Naive B cell (primary cell): ENCODE measurements at regions not wholly inside any gene's neighbourhood (a gene's known extent, or its start where the extent isn't known, plus 50 kb on each side); places are given as distances from the start of the nearest gene placed in this dataset.
"Not testable (repeated sequence)": the region's sequence is repeated elsewhere in the genome, so short reads cannot be mapped to it uniquely, and the experiment has no call there.

Experiments used
- ATAC-seq, 2 donors: fragments of 150-1000 bp; cut with Tn5 transposase; 2 replicates each; pipeline ENCODE4 v1.10.0; 2021; ENCODE audit warnings: low read depth in 2 of 2, mild to moderate bottlenecking in 2 of 2, moderate library complexity in 2 of 2
- DNase-seq: peaks from one replicate; pipeline ENCODE4 v3.0.0; 2022
- H3K27ac Mint-ChIP-seq, 6 donors: one replicate each; pipeline ENCODE4 v1.8.0; 2020 to 2022; ENCODE audit warnings: mild to moderate bottlenecking in 6 of 6, mixed read lengths in 6 of 6, moderate library complexity in 5 of 6, inconsistent platforms in 2 of 6
- H3K27me3 Mint-ChIP-seq, 3 donors: one replicate each; pipeline ENCODE4 v1.8.0; 2021 to 2022; ENCODE audit warnings: mixed read lengths in 3 of 3, mild to moderate bottlenecking in 1 of 3
- H3K36me3 Mint-ChIP-seq, 2 donors: one replicate each; pipeline ENCODE4 v1.8.0; 2020 to 2022; ENCODE audit warnings: mixed read lengths in 2 of 2, inconsistent platforms in 1 of 2, mild to moderate bottlenecking in 1 of 2
- H3K4me1 Mint-ChIP-seq, 3 donors: one replicate each; pipeline ENCODE4 v1.8.0; 2020 to 2022; ENCODE audit warnings: mixed read lengths in 3 of 3, inconsistent platforms in 1 of 3, mild to moderate bottlenecking in 1 of 3, moderate library complexity in 1 of 3
- H3K4me3 Mint-ChIP-seq, 8 donors: one replicate each; pipeline ENCODE4 v1.8.0; 2020 to 2022; ENCODE audit warnings: mild to moderate bottlenecking in 8 of 8, mixed read lengths in 8 of 8, moderate library complexity in 8 of 8, inconsistent platforms in 2 of 8
- H3K9me3 Mint-ChIP-seq, 7 donors: one replicate each; pipeline ENCODE4 v1.8.0; 2020 to 2022; ENCODE audit warnings: mixed read lengths in 7 of 7, mild to moderate bottlenecking in 5 of 7, inconsistent platforms in 2 of 7, moderate library complexity in 1 of 7

DNA sequence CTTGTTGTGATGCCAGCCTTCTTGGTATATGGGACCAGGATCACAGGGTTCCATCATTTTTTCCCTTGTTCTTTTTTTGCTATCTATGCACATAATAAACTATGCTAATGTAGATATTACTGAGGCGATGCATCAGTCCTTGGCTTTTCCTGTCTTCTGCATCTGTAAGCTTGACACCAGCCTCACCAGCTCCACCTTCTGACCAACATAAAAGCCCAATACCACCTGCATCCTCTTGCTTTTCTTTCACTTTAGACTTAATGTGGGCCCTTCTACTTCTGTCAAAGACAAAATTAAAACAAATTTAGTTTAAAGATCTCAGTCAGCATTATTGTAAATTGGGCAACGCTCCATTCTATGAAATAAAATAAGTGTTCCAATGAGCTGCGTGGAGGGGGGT is 1718.8 kb upstream of the PCDH10 start:
- Mint-ChIP-seq H3K4me3 (no peak overlapping the region), H3K27ac (no peak overlapping the region), H3K36me3 (no peaks in the 10 kb centered on the region), H3K9me3 (peaks cover 0 to 14% (median 9%) of the 10 kb centered on the region in 7 donors), H3K4me1 (no peaks in the 10 kb centered on the region), H3K27me3 (no peaks in the 10 kb centered on the region)
- no peak for ATAC-seq
- DNase-seq, result no peak

DNA sequence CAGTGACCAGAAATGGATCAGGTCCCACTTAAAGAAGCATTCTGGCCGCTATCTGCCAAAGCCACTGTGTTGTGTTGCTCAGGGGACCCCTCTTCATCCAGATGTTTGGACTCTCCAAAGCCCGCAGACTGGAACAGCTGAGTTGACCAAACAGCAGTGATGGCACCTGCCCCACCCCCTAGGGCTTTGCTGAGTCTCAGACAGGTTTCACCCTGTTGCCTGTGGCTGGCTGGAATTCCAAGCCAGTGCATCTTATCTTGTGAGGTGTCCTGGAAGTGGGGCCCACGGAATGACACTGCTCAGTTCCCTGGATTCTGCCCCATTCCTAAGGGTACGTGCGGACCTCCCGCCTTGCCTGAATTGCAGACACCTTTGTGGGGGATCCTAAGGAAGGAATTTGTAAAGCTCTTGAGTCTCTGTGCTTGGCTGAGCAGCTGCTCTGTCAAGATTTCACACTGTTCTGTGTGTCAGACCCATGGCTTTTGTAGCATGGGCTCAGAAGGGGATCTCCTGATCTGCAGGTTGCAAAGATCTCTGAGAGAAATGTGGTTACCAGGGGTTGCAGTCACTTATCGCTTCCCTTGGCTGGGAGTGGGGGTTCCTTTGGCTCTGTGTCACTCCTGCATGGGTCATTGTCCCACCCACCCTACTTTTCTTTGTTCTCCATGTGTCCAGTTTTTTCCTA is 1707.9 kb upstream of the PCDH10 start:
- no peak overlapping the region for H3K27ac Mint-ChIP-seq
- no peak for DNase-seq
- no peak overlapping the region for H3K4me3 Mint-ChIP-seq
- no peak for ATAC-seq
- no peaks in the 10 kb centered on the region for H3K4me1 Mint-ChIP-seq
- H3K9me3 Mint-ChIP-seq, result peaks cover 3 to 14% (median 10%) of the 10 kb centered on the region in 7 donors
- H3K27me3 Mint-ChIP-seq, result no peaks in the 10 kb centered on the region
- no peaks in the 10 kb centered on the region for H3K36me3 Mint-ChIP-seq

DNA sequence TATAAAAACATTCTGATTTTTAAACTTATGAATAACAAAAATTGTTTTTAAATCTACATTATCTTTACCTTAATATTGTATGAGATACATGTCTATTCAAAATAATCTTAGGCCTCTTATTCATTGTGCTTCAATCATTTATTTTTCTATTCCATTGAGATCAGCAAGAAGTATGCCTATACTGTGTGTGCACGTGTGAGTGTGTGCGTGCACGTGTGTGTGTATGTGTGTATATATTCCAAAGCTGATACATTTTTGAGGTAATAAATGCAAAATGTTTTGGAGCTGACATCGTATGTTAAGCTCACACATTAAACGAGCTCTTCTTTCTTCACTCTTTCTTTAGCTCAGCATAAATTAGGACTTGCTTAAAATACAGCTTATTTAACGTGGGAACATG is 1701.2 kb upstream of the PCDH10 start:
- Mint-ChIP-seq H3K27me3 (no peaks in the 10 kb centered on the region), H3K9me3 (peaks cover 0 to 4% (median 0%) of the 10 kb centered on the region in 7 donors), H3K4me1 (no peaks in the 10 kb centered on the region), H3K4me3 (no peak overlapping the region), H3K27ac (no peak overlapping the region), H3K36me3 (no peaks in the 10 kb centered on the region)
- DNase-seq (no peak), ATAC-seq (no peak)

DNA sequence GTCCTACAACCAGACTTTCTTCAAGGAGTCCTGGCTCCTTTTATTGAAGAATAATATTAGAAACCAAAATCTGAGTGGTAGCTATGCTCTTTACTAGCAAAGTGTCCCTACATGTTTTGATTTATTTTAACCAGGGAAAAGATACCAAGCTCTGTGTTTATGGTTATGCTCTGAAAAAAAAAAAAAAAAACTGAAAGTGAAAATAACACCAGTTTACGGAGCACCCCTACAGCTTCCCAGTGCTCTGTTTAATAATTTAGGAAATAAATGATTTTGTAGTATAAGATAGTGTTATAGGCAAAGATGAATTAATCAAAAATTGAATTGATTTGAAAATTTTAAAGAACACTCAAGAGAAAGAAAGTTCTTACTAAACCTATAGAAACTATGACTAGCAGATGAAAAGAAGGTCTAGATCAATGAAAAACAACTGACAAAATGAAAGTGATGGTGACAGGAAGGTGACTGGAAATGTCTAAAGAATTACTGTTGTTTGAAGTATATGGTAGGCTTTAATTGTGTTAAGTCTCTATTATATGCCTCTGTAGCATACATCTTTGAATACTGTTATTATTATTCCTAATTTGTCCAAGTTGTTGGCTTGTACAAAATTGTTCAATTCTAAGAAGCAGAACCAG is 1698.4 kb upstream of the PCDH10 start:
- Mint-ChIP-seq H3K27ac (no peak overlapping the region), H3K4me1 (no peaks in the 10 kb centered on the region), H3K4me3 (no peak overlapping the region), H3K36me3 (no peaks in the 10 kb centered on the region), H3K9me3 (peaks cover 0 to 8% (median 3%) of the 10 kb centered on the region in 7 donors), H3K27me3 (no peaks in the 10 kb centered on the region)
- no peak for ATAC-seq
- DNase-seq, result no peak

DNA sequence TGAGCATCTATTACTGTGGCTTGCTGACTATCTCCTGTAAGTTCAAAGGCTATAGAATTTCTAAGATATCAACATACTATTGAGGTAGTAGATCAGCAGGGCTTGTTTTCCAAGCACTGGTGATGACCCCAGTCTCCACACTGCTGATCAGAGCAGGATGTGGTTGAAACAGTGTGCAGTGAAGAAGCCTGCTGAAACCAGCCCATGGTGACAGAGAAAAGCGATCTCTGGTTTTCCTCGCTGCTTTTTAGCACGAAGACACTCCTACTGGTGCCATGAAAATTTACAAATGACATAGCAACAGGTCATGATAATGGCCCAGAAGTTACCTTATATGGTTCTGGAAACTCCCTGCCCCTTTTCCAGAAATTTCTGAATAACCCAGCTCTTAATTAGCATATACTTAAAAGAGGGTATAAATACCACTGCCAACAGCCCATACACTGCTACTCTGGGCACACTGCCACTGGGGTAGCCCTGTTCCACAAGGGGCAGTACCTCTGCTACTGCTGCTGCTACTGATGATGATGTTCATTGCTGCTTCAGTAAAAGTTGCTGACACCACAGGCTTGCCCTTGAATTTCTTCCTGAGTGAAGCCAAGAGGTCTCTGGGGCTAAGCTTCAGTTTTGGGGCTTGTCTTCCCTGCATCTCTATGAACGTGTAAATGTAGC is 1689.5 kb upstream of the PCDH10 start:
- ATAC-seq (no peak), DNase-seq (no peak)
- Mint-ChIP-seq H3K27me3 (no peaks in the 10 kb centered on the region), H3K9me3 (peaks cover 0 to 9% (median 4%) of the 10 kb centered on the region in 7 donors), H3K4me3 (no peak overlapping the region), H3K27ac (no peak overlapping the region), H3K36me3 (no peaks in the 10 kb centered on the region), H3K4me1 (no peaks in the 10 kb centered on the region)

DNA sequence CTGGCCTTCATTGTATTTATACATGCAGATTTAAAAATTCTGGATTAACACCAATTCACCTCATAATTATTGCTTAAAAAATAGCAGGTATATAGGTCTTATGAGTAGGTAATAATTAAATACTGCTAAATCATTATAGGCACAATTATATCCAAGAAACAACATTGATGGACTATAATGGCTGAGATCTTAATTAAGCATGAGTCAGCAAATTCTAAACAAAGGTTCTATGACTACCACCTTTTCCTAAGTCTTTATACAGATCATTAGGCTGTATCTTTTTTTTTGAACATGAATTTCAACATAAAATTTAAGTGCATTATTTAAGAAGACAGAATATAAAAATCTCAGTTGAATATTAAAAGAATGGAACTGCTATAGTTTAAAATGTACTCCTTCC is 1678.7 kb upstream of the PCDH10 start:
- H3K4me3 Mint-ChIP-seq, result no peak overlapping the region
- H3K27me3 Mint-ChIP-seq, result no peaks in the 10 kb centered on the region
- peaks cover 0 to 12% (median 6%) of the 10 kb centered on the region in 7 donors for H3K9me3 Mint-ChIP-seq
- no peaks in the 10 kb centered on the region for H3K4me1 Mint-ChIP-seq
- DNase-seq, result no peak
- no peak for ATAC-seq
- no peaks in the 10 kb centered on the region for H3K36me3 Mint-ChIP-seq
- no peak overlapping the region for H3K27ac Mint-ChIP-seq

DNA sequence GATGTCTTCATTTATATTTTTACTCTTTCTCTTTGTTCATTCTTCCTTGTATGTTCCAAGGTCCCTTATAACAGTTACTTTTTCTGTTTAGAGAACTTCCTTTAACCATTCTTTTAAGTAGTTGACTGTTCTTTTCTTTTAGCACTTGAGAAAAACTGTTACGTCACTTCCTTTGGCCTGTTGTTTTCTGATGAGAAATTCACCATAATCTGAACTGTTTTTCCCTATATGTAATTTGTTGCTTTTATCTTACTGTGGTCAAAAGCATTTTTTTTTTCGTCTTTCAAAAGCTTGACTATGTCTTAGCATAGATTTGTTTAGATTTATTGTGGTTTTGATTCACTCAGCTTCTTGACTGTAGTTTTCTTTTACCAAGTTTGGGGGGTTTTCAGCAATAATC is 1660.3 kb upstream of the PCDH10 start:
- no peak for ATAC-seq
- H3K4me1 Mint-ChIP-seq, result no peaks in the 10 kb centered on the region
- peaks cover 0 to 1% (median 0%) of the 10 kb centered on the region in 7 donors for H3K9me3 Mint-ChIP-seq
- H3K36me3 Mint-ChIP-seq, result no peaks in the 10 kb centered on the region
- H3K27me3 Mint-ChIP-seq, result no peaks in the 10 kb centered on the region
- H3K4me3 Mint-ChIP-seq, result no peak overlapping the region
- H3K27ac Mint-ChIP-seq, result no peak overlapping the region
- DNase-seq, result no peak

DNA sequence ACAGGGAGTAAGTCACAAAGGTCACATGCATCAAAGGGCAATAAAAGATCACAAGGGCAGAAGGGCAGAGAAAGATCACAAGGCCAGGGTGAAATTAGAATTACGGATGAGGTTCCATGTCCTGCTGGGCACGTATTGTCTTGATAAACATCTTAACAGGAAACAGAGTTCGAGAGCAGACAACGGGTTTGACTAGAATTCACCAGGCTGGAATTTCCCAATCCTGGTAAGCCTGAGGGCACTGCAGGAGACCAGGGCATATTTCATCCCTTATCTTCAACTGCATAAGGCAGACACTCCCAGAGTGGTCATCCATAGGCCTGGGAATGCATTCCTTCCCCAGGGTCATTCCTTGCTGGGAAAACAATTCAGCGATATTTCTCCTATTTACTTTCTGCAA is 1652.9 kb upstream of the PCDH10 start:
- not testable (repeated sequence) for H3K4me1 Mint-ChIP-seq, ATAC-seq, DNase-seq, H3K4me3 Mint-ChIP-seq, H3K27me3 Mint-ChIP-seq, H3K9me3 Mint-ChIP-seq, H3K27ac Mint-ChIP-seq, H3K36me3 Mint-ChIP-seq

DNA sequence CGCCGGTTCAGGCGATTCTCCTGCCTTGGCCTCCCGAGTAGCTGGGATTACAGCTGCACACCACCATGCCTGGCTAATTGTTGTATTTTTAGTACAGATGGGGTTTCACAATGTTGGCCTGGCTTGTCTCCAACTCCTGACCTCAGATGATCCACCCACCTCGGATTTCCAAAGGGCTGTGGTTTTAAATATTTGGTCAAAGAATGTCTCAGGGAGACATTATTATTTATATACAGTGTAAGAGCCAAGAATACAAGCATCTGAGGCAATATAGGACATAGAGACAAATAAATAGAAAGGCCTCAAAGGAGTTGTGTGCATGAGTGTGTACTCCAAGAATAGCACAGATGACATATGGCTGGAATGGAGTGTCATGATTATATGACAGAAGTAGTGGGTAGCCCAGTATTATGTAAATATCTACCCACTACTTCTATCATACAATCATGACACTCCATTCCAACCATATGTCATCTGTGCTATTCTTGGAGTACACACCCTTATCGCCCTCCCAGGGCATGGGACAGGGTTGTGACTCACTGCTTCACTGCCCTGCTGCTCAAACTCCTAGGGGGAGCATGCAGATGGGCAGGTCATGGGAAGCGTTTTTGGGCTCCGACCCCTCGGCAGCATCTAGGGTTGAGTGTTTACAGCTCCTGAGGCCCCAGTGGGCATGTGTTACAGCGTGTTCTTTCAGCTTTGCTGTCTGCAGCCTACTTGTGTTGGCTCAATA is 1649.8 kb upstream of the PCDH10 start:
- no peak overlapping the region for H3K27ac Mint-ChIP-seq
- no peak for ATAC-seq
- no peak overlapping the region for H3K4me3 Mint-ChIP-seq
- no peaks in the 10 kb centered on the region for H3K4me1 Mint-ChIP-seq
- peaks cover 0 to 8% (median 4%) of the 10 kb centered on the region in 7 donors for H3K9me3 Mint-ChIP-seq
- no peaks in the 10 kb centered on the region for H3K36me3 Mint-ChIP-seq
- DNase-seq, result no peak
- H3K27me3 Mint-ChIP-seq, result no peaks in the 10 kb centered on the region

DNA sequence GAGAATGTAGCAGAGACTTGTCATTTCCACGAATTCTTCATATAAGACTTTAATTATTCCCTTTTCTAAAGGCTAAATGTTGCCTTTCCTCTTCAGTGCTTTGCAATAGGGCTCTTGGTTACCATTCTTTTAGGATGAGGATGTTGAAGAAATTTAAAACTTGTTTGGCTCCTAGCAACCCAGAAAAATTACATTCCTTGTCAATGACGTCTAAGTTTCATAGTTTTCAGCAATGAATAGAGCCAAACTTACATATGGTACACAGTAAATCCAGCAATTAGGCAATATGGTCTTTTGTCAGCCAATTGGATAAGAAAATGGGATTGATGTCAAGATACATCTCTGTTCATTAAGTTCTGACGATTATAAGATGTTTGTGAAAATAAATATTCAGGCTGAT is 1639.6 kb upstream of the PCDH10 start:
- no peaks in the 10 kb centered on the region for H3K9me3 Mint-ChIP-seq
- ATAC-seq (no peak), DNase-seq (no peak)
- no peak overlapping the region for H3K27ac Mint-ChIP-seq
- H3K36me3 Mint-ChIP-seq, result no peaks in the 10 kb centered on the region
- H3K27me3 Mint-ChIP-seq, result no peaks in the 10 kb centered on the region
- H3K4me3 Mint-ChIP-seq, result no peak overlapping the region
- no peaks in the 10 kb centered on the region for H3K4me1 Mint-ChIP-seq

DNA sequence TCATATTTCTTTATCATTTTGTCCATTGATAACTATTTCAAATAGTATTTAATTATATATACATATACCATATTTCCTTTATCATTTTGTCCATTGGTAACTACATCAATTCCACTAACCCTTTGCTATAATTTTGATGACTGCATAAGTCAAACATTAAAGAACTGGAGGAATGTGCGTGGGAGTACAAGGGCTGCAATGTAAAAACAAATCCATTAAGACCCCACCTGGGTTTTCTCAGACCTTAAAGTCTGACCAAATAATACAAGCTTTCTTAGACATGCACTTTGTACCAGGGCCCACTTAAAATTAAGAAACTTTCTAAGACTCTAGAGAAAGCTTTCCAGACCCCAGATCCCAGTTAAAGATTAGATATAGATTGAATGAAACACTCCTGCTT is 1622.4 kb upstream of the PCDH10 start:
- no peaks in the 10 kb centered on the region for H3K36me3 Mint-ChIP-seq
- no peak overlapping the region for H3K4me3 Mint-ChIP-seq
- no peak for DNase-seq
- H3K9me3 Mint-ChIP-seq, result no peaks in the 10 kb centered on the region
- H3K4me1 Mint-ChIP-seq, result no peaks in the 10 kb centered on the region
- no peaks in the 10 kb centered on the region for H3K27me3 Mint-ChIP-seq
- no peak overlapping the region for H3K27ac Mint-ChIP-seq
- no peak for ATAC-seq

DNA sequence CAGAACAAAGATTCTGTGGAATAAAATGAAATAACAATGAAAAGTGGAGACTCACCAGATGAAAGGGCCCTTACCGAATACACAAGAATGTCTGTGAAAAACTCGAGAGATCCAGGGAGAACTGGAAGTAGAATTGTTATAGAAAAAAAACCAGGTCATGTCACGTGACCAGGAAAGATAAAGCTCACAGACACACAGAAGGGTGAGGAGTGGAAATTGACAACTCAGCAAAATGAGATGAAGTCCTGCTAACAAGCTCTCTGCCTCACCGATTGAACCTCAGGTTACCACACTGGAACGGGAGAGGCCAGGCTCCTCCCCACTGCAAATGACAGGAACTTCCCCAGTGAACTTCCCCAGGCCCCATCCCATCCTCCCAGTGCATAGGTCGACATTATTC is 1618.0 kb upstream of the PCDH10 start:
- H3K4me3 Mint-ChIP-seq, result no peak overlapping the region
- no peaks in the 10 kb centered on the region for H3K9me3 Mint-ChIP-seq
- no peak overlapping the region for H3K27ac Mint-ChIP-seq
- DNase-seq, result no peak
- H3K27me3 Mint-ChIP-seq, result no peaks in the 10 kb centered on the region
- H3K4me1 Mint-ChIP-seq, result no peaks in the 10 kb centered on the region
- ATAC-seq, result no peak
- H3K36me3 Mint-ChIP-seq, result no peaks in the 10 kb centered on the region

DNA sequence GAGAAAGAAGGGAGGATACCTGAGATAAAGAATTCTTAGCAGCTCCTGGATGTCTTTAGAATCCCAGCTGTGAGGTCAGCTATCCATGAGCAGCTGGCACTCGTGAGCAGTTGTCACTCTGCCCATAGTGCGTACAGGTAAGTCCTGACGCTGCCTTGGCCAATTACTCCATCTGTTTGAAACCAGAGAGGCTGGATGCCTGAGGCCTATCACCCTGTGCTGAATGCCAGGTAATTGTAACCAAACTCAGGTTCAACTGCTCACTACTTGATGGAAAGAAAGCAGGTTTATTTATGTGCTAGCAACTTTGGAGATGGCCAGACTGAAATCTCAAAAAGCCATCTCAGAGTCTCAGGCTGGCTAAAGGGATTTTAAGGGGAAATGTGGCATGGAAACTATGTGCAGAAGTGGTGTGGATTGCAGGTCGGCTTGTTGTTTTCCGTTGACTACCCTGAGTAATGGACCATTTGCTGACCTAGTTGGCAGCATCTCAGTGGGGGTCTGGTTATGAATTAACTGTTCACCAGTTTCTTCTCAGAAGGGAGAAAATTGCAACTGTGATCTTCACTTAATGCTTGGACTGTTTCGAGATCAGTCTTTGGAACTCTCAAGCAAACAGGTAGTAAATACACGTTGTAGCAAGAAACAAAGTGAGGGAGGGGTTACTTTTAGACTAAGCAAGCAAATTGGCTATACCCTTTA is 1614.0 kb upstream of the PCDH10 start:
- Mint-ChIP-seq H3K4me1 (no peaks in the 10 kb centered on the region), H3K27me3 (no peaks in the 10 kb centered on the region), H3K27ac (no peak overlapping the region), H3K36me3 (no peaks in the 10 kb centered on the region), H3K4me3 (peak overlapping the region in 1 of 8 donors; percentile 2), H3K9me3 (no peaks in the 10 kb centered on the region)
- no peak for ATAC-seq
- no peak for DNase-seq
